ENCODE measurements at regions not wholly inside any gene's neighbourhood (a gene's known extent, or its start where the extent isn't known, plus 50 kb on each side); places are given as distances from the start of the nearest gene placed in this dataset.
"Not testable (repeated sequence)": the region's sequence is repeated elsewhere in the genome, so short reads cannot be mapped to it uniquely, and the experiment has no call there.

DNA sequence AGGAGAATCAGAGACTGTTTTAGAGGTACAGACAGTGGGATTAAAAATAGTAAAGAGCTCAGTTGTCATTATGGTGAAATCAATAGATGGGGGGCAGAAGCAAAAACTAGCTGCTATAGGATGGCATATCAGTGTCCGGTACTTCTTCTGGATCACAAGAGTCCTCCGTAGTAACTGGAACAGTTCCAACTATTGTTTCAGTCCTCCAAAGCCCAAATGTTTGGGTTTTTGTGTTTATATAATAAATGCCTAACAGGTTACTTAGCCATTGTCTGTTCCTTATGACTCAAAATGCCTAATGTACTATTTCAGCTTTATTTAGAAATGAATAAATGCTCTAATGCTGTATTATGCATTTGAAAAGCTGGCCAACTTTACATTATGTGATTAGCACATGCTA is 401.2 kb downstream of the PTH2R start:
- no peak for DNase-seq

DNA sequence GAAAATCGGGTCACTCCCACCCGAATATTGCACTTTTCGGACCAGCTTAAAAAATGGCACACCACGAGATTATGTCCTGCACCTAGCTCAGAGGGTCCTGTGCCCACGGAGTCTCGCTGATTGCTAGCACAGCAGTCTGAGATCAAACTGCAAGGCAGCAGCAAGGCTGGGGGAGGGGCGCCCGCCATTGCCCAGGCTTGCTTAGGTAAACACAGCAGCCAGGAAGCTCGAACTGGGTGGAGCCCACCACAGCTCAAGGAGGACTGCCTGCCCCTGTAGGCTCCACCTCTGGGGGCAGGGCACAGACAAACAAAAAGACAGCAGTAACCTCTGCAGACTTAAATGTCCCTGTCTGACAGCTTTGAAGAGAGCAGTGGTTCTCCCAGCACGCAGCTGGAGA is 405.3 kb downstream of the PTH2R start:
- not testable (repeated sequence) for DNase-seq

DNA sequence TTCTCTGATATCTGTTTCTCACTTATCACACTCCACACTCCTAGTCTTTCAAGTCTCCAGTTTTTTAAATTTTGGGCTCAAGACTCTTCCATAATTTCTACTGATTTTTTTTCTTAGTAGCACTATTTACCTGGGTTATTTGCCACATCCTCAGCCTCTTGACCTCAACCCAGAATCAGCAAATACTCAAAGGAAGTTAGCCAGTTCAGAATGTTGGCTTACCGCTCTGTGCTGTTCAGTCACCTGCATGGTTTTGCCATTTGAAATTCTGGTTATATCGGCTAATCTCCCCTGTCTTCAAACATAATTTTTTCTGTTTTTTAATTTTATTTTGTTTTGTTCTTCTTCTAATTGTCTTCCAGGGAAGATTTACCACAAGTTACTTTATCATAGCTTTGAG is 412.6 kb downstream of the PTH2R start:
- DNase-seq = no peak

DNA sequence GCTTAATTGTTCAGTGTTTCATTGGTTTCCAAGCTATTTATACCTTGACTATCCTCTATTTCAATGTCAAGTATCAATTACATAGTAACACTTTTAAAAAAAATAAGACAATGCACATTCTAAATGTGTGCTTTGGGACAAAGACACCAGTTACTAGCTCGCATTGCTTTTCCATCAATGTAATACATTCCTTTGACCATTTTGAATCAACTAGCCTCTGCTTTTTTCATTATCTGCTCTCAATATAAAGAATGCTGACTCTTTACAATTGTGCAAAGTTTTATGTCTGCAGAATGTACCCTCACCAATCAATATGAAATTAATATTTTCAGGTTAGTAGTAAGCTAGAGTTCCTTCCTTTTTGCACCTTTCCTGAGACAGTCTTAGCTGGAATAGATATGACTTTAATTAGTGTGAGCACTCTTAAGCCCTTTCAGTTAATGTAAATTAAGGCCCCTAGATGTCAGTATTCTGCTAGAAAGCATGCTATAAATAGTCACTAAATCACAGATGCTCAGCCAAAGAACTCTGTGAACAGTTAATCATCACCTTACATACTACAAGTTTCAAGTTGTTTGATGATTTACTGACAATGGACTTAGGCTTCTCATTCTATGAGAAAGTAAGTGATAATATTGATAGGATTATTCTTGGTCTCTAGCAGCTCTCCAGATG is 413.6 kb downstream of the PTH2R start:
- DNase-seq = peak; percentile 61

DNA sequence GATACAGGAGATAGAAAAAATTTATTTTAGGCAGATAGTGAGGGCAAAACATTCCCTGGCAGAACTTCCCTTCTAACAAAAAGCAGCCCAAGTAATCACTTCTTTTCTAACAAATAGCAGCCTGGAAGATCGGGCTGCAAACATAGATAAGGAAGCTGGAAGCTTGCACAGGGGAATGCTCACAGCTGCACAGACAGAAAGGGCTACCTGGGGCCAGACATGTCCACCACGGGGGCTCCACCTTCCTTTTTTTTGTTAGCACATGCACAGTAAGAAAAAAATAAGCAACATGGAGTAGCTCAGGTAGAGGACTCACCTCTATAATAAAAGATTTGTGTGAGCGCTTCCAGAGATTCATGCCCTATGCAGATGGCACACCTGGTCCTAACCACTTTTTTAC is 420.5 kb downstream of the PTH2R start:
- no peak for DNase-seq

DNA sequence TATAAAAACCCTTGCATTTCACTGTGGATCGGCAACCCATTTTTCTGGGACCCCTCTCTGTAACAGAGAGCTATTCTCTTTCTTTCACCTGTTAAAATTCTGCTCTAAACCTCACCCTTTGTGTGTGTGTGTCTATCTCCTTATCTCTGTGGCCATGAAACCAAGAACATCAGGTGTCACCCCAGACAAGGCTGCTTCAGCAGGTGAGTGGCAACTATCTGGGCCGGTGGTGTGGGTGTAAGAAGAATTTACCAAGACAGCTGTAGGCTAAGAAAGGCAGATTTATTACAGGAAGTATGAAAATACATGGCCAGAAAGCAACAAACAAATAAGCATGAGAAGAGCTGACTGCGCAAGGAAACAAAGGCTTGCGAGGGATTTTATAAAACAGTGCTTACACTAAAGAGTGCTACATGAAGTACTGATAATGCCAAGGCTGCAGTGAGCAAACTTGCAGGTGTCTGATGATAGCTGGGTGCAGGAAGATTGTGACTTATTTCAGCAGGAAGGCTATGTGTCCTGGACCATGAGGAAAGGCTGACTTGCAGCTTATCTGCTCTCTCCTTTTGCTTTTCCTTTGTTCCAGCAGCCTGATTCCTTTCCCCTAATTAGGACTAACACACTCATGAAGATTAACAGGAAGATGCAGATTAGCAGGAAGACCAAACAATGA is 421.1 kb downstream of the PTH2R start:
- no peak for DNase-seq

DNA sequence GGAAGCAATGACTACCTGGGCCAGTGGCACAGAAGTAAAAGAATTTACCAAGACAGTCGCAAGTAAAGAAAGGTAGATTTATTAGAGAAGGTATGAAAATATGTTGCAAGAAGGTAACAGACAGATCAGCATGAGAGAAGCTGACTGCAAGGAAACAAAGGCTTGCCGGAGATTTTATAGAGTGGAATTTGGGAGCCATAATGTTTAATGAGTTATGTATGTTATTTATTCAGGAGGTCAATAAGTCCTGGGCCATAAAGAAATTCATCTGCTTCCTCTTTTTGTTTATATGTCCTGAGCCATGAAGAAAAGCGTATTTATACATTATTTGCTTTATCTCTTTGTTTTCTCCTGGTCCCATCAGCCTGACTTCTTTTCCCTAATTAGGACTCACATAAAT is 423.6 kb downstream of the PTH2R start:
- no peak for DNase-seq

DNA sequence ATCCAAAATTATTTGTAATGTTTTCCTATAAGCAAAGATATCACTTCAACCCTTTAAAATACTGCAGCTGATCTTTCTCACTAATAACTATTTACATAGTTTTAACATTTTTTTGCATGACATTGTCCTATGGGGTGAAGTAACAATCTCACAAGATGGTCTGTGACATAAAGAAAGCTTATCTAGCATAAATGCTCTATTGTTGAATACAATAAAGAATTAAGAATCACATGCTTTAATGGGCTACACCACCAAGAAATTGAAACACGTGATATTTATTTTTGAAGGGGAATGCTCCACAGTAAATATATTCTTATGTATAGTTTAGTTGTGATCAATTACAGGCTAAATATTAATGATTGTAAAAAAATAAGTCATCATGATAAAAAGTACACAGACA is 441.1 kb downstream of the PTH2R start:
- DNase-seq = no peak

DNA sequence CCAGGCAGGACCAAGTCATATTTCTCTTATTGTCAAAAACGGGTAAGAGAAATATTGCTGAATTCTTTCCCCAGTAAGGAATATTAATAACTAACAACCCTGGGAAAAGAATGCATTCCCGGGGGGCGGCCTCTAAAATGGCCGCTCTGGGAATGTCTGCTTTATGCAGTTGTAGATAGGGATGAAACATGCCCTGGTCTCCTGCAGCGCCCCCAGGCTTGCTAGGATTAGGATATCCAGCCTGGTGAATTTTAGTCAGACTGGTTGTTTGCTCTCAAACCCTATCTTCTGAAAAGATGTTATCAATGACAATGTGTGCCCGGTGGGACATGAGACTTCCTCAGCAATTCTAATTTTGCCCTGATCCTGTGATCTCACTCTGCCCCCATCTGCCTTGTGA is 448.1 kb downstream of the PTH2R start:
- no peak for DNase-seq

DNA sequence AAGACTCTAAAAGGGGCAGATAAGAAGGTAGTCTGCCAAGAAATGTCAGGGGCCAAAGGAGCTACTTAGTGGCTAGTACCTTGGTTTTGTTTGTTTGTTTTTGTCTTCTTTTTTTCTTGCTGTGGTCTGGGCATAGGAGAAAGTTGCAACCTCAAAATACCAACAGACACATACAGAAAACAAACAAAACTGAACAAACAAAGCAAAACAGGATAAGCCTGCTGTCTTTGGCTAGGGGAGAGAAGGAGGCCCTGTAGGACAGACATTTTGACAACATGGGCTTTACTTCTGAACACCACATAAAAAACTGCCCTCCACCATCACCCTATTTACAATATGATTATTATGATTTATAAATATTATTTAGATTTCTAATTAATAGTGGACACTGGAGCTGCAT is 460.8 kb downstream of the PTH2R start:
- no peak for DNase-seq

DNA sequence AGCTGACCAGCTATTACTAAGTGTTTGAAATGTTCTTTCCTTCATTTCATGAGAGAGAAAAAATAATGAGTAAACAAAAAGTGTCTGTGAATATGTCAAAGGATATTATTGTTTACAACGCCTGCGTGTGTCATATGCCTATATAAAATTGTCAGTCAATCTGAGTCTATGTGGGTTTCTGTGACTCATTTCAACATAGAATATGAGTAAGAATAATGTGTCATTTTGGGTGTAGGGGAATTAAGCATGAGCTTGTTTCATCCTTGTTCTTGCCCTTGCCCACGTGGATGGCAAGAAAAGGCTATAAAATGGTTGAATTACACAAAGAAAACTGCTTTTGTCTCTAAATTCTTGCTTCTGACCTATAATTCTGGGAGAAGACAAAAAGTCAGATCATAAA is 466.0 kb downstream of the PTH2R start:
- DNase-seq = no peak

DNA sequence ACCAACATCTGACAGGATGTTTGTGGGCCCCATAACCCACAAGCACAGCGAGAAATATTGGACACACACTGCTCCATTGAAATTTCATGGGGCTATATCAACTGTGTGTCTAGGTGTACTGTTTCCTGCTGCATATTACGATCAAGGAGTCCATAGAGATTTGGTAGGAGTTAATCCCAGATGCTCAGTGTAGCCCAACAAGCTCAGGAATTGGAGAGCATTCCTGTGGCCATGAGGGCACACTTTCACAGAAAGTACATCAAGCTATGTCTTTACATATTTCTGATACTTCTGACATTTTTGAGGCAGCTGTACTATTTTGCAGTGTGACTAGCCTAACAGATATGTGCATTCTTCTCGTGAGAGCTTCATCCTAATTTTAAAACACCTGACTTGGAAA is 473.1 kb downstream of the PTH2R start:
- no peak for DNase-seq

DNA sequence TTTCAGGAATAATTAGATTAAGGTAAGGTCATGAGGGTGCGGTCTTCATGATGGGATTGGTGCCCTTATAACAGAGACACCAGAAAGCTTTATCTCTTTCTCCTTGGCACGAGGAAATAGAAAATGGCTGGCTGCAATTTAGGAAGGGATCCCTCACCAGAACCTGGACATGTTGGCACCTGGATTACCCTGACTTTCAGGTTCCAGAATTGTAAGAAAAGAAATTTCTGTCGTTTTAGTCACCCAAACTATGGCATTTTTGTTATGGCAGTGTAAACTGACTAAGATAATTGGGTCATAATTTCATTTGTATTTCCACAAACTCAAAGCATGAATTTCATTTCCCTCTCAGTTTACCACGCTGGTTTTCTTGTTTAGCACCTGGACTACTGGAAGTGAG is 473.6 kb downstream of the PTH2R start:
- no peak for DNase-seq

DNA sequence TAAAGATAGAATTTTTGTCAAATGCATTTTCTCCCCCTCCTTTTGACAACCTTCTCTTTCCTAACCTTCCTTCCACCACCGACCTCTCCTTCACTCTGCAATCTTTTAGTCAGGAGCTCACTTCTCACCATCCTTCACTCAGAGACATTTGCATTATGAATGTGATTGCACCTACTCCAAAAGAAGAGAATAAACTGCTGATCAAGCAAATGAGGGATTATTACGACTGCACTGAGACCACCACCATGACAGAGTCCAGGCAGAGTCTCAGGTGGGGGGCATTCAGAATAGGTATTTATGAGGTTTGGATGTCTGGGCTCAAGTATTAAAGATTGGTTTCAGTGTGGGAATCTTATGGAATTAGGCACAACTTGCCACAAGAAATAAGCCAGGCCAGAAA is 483.9 kb downstream of the PTH2R start:
- DNase-seq = no peak

DNA sequence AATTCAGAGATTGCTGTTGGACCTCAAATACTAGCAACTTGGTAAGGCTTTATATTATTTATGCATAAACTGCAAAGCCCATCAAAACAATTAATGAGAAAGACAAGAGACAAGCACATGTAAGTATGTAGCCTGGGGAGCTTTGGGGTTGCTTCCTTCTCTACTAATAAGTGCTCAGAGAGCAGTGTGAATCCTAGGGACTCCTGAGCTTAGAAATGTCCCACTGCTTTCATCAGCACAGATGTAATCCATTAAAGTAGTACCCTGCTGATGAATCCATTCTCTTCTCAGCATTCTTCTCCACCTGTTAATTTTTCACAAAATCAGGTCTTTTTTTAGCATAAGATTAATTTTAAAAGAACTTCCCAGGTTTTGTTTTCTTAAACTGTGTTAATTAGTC is 485.6 kb downstream of the PTH2R start:
- no peak for DNase-seq

DNA sequence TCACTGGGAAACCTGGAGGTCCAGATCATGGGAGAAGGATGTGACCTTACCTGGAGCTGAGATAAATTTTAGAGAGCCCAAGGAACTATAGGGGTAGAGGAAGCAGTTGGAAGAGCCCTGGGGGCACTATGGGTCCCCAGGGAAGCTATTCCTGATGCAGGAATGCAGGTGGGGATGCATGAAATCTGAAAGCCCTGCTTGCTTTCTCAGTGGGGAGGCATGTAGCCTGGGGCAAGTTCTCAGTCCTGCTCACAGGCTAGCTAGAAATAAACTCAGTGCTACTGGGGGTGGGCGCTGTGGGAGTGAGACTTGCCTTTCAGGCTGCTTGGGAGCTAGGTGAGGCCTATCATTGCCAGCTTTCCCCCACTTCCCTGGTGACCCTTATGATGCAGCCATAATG is 499.7 kb downstream of the PTH2R start:
- no peak for DNase-seq

DNA sequence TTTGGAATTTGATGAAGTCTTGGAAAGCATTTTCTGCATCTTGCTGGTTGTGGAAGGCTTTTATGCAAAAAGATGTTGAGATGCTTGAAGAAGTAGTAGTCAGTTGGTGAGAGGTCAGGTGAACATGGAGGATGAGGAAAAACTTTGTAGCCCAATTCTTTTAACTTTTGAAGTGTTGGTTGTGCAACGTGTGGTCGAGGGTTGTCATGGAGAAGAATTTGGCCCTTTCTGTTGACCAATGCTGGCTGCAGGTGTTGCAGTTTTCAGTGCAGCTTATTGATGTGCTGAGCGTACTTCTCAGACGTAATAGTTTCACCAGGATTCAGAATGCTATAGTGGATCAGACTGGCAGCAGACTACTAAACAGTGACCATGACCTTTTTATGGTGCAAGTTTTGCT is 508.4 kb upstream of the MAP2 start:
- DNase-seq = no peak

DNA sequence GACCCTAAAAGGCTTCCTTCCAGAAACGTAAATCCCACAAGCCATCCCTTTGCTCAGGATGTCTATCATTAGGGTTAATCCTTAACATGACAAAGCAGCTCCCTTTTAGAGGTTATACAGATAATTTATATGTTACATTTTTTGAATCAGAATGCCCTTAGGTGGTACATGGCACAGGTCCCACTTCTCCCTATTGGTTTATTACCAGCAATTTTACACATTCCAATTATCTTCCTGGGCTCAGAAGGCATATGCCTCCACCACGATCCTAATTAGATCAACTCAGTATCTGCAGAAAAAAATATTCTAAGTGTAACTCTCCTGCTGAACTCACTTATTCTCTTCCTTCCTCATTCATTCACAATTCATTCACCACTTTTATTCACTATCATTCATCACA is 507.0 kb upstream of the MAP2 start:
- DNase-seq = no peak

DNA sequence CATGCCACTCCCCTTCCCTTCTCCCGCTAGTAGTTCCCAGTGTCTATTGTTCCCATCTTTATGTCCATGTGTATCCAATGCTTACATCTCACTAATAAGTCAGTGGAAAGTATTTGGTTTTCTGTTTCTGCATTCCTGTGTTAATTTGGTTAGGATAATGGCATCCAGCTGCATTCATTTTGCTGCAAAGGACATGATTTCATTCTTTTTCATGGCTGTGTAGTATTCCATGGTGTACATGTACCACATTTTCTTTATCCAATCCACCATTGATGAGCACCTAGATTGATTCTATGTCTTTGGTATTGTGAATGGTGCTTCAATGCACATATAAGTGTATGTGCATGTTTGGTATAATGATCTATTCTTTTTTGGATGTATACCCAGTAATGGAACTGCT is 502.5 kb upstream of the MAP2 start:
- not testable (repeated sequence) for DNase-seq

DNA sequence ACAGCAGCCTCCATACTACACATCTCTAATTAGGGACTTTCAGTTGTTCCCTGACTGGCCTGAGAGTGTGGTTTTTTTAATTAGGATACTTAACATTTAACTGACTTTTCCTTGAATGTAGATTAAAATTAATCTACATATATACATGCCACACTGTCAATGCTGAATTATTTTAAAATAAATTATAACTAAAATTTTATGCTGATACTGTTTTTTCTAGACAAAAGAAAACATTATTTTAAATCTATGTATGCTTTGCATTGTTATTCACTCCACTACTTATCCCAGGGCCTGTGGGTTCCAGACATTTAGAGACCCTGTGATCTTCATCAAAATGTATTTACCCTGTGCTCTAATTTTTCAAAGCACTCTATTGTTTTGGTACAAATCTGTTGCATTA is 496.0 kb upstream of the MAP2 start:
- no peak for DNase-seq

DNA sequence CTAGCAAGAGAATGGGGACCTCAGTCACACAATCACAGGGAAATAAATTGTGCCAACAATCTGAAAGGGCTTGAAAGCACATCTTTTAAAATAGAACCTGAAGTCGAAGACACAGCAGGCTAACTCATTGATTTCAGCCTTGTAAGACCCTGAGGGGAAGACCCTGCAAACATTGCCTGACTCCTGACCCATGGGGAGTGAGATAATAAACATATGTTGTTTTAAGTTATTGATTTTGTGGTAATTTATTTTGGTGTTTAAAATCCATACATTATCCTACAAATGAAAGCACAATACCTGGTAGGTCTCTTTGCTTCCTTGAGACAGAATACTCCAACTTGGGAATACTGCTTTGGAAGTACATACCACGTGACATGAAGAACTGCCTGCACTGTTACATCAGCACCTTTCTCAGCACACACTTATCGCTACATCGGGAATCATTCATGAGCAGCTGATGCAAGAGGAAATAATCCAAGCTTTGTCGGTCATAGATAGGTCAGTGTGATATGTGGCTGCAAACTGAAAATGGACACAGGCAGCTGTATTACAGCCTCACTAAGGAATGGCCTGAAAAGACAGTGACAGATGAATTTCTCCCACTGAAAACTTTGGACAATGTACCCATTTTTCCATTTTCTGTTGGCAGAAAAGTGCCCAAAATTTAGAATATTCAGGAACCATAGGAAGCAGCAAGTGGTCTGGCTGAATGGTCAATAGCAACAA is 494.5 kb upstream of the MAP2 start:
- no peak for DNase-seq

DNA sequence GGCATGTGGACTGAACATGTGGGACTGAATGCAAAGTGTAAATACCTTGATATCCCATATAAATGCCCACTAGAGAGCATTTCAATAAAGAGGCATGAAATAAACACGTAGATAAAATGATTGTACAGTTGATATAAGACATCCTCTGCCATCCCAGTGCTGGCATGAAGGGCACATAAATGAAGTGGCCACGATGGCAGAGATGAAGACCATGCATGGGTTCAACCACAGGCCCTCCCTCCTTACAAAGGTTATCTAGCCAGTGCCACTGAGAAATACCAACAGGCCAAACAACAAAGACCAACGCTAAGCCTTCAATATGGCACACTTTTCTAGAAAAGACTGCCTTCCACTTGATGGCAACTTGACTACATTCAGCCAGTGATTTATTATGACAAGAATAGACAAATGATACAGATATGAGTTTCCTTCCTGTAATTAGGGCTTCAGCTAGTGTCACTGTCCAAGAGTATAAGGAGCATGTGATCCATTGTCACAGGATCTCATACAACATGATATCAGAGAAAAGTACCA is 493.9 kb upstream of the MAP2 start:
- no peak for DNase-seq

DNA sequence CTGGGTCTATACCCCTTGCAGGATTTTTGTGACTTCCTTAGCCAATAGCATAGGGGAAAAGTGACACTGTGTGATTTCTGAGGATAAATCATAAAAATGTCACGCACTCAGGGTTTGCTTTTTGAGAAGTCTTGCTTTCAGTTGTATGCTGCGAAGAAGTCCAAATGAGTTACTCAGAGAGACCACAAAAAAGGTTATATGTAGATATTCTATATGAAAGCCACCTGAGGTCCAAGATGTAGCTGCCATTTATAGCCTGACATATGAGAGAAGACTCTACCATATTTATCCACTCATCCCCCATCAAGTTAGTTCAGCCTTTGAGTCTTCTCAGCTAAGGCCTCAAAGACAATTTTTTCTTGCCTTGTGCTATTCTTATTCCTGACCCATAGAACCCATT is 488.3 kb upstream of the MAP2 start:
- DNase-seq = no peak

DNA sequence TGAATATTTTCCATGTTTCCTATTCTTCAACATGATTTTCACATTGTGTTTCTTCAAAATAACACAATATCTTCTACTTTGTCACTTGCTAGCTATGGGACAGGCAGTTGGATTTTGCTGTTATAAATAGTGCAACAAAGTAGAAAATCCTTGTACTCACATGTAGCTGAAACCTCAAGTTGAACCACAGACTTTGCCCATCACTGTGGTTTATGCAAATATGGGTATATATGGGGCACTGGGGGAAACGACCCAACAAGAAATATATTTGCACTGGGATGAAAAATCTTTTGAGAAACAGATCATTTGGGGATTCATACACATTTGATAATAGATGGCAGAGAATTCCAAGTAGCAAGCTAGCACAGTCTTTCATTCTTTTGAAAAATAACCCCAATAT is 486.3 kb upstream of the MAP2 start:
- no peak for DNase-seq

Measured in NCI-H1092 treated with DMSO at 0.1 percent for 48 hours (cell line).